GM23338 (cell line): ENCODE measurements at regions not wholly inside any gene's neighbourhood (a gene's known extent, or its start where the extent isn't known, plus 50 kb on each side); places are given as distances from the start of the nearest gene placed in this dataset.
A peak's percentile ranks its signal among the peaks of the same experiment; 100 is the strongest.
"Not testable (repeated sequence)": the region's sequence is repeated elsewhere in the genome, so short reads cannot be mapped to it uniquely, and the experiment has no call there.

ENCODE experiments used
- ATAC-seq: fragments of 200-7000 bp; cut with Tn5 transposase; 3 replicates; pipeline ENCODE4 v1.9.1; 2020
- DNase-seq: peaks from one replicate; pipeline ENCODE4 v3.0.0-alpha.2; 2015; ENCODE audit warnings: low spot score
- H2AFZ ChIP-seq: fragments of 200-600 bp; sonication (generic); 2 replicates; pipeline ENCODE4 v1.8.0; 2016; ENCODE audit warnings: antibody characterized with exemption, mild to moderate bottlenecking, moderate library complexity
- H3F3A ChIP-seq: fragments of 200-600 bp; sonication (generic); replicated peaks from 2 replicates; pipeline ENCODE4 v1.8.0; 2017; ENCODE audit warnings: antibody characterized with exemption, mixed run types, low read depth
- H3K27ac ChIP-seq: fragments of 200-600 bp; sonication (generic); 2 replicates; pipeline ENCODE4 v1.6.1; 2016; ENCODE audit warnings: low read depth
- H3K27me3 ChIP-seq: fragments of 200-600 bp; sonication (generic); 2 replicates; pipeline ENCODE4 v1.8.0; 2016; ENCODE audit warnings: mild to moderate bottlenecking, mixed run types, moderate library complexity; ENCODE audit not compliant: insufficient read depth
- H3K36me3 ChIP-seq: fragments of 200-600 bp; sonication (generic); 2 replicates; pipeline ENCODE4 v1.8.0; 2016; ENCODE audit warnings: mild to moderate bottlenecking; ENCODE audit not compliant: insufficient read depth
- H3K4me1 ChIP-seq: fragments of 200-600 bp; sonication (generic); 2 replicates; pipeline ENCODE4 v1.8.0; 2016; ENCODE audit warnings: mild to moderate bottlenecking, moderate library complexity; ENCODE audit not compliant: insufficient read depth
- H3K4me2 ChIP-seq: fragments of 200-600 bp; sonication (generic); 2 replicates; pipeline ENCODE4 v1.7.1; 2017; ENCODE audit warnings: mixed run types
- H3K4me3 ChIP-seq: fragments of 200-600 bp; sonication (generic); 2 replicates; pipeline ENCODE4 v1.6.1; 2016; ENCODE audit warnings: mixed run types
- H3K79me2 ChIP-seq: fragments of 200-600 bp; sonication (generic); replicated peaks from 2 replicates; pipeline ENCODE4 v1.8.0; 2017; ENCODE audit warnings: mild to moderate bottlenecking; ENCODE audit not compliant: insufficient read depth
- H3K9me2 ChIP-seq: fragments of 200-600 bp; sonication (generic); 2 replicates; pipeline ENCODE4 v1.8.0; 2017; ENCODE audit not compliant: insufficient read depth
- H4K20me1 ChIP-seq: fragments of 200-600 bp; sonication (generic); replicated peaks from 2 replicates; pipeline ENCODE4 v1.8.0; 2017; ENCODE audit warnings: mild to moderate bottlenecking; ENCODE audit not compliant: insufficient read depth
- H3K27ac Mint-ChIP-seq: 2 replicates; pipeline ENCODE4 v1.8.0; 2020; ENCODE audit warnings: inconsistent platforms, mild to moderate bottlenecking, moderate library complexity, mixed read lengths
- H3K27me3 Mint-ChIP-seq: 3 replicates; pipeline ENCODE4 v1.8.0; 2022; ENCODE audit warnings: low read depth, mild to moderate bottlenecking, moderate library complexity, mixed read lengths, inconsistent platforms; ENCODE audit not compliant: insufficient read depth, poor library complexity
- H3K36me3 Mint-ChIP-seq: 3 replicates; pipeline ENCODE4 v1.8.0; 2021; ENCODE audit warnings: low read depth, mild to moderate bottlenecking, inconsistent platforms, moderate library complexity, mixed read lengths
- H3K4me1 Mint-ChIP-seq: 3 replicates; pipeline ENCODE4 v1.8.0; 2020; ENCODE audit warnings: mild to moderate bottlenecking, inconsistent platforms, mixed read lengths
- H3K4me3 Mint-ChIP-seq: 3 replicates; pipeline ENCODE4 v1.8.0; 2021; ENCODE audit warnings: moderate library complexity, mild to moderate bottlenecking, inconsistent platforms, mixed read lengths
- H3K9me3 Mint-ChIP-seq: 3 replicates; pipeline ENCODE4 v1.8.0; 2020; ENCODE audit warnings: moderate library complexity, mild to moderate bottlenecking, inconsistent platforms, mixed read lengths
- CREB1 ChIP-seq: fragments of 250-450 bp; sonication (Bioruptor Pico); IDR thresholded peaks from 2 replicates; pipeline ENCODE4 v1.5.0; 2020; ENCODE audit warnings: low read depth, mild to moderate bottlenecking, moderate library complexity
- CTCF ChIP-seq, 2 experiments: fragments of 200-600 bp in 1 of 2; sonication (generic) in 1 of 2; conservative IDR thresholded peaks; 2 replicates each; pipeline versions ENCODE4 v1.5.1 to v1.6.1; 2016 to 2017; ENCODE audit warnings: antibody characterized with exemption in 2 of 2, low read depth in 2 of 2, mild to moderate bottlenecking in 2 of 2, moderate library complexity in 1 of 2
- EZH2 ChIP-seq: fragments of 200-600 bp; sonication (generic); IDR thresholded peaks from one replicate; pipeline ENCODE4 v1.8.0; 2017; ENCODE audit warnings: antibody characterized with exemption, mild to moderate bottlenecking, low read depth; ENCODE audit not compliant: unreplicated experiment
- EZH2phosphoT487 ChIP-seq: fragments of 200-600 bp; sonication (generic); IDR thresholded peaks from one replicate; pipeline ENCODE4 v1.8.1; 2018; ENCODE audit warnings: antibody characterized with exemption; ENCODE audit not compliant: unreplicated experiment
- JUNB ChIP-seq: IDR thresholded peaks from one replicate; pipeline ENCODE4 v1.6.1; 2016; ENCODE audit warnings: antibody characterized with exemption; ENCODE audit not compliant: unreplicated experiment
- NANOG ChIP-seq: IDR thresholded peaks from 2 replicates; pipeline ENCODE4 v1.6.1; 2016; ENCODE audit warnings: antibody characterized with exemption, borderline replicate concordance
- POLR2AphosphoS5 ChIP-seq: IDR thresholded peaks from 2 replicates; pipeline ENCODE4 v1.6.1; 2016; ENCODE audit warnings: antibody characterized with exemption, low read depth
- REST ChIP-seq: IDR thresholded peaks from one replicate; pipeline ENCODE4 v1.6.1; 2018; ENCODE audit warnings: antibody characterized with exemption; ENCODE audit not compliant: unreplicated experiment
- STAT1 ChIP-seq: IDR thresholded peaks from one replicate; pipeline ENCODE4 v1.6.1; 2016; ENCODE audit warnings: antibody characterized with exemption; ENCODE audit not compliant: unreplicated experiment
- ZNF114 ChIP-seq: fragments of 250-450 bp; sonication (Bioruptor Pico); IDR thresholded peaks from 2 replicates; pipeline ENCODE4 v1.5.0; 2020; ENCODE audit warnings: mild to moderate bottlenecking, moderate library complexity
- ZNF331 ChIP-seq: fragments of 250-450 bp; sonication (Bioruptor Pico); IDR thresholded peaks from 2 replicates; pipeline ENCODE4 v1.5.0; 2020; ENCODE audit warnings: low read depth, mild to moderate bottlenecking, moderate library complexity

- no peaks in the 10 kb centered on the region for H3K27me3 Mint-ChIP-seq
- no peak overlapping the region for H2AFZ ChIP-seq
Measured at GRCh38 chr5:121462441-121462840, 389.2 kb upstream of the FTMT start.

GRCh38 chr5:121471222-121471621 lies 380.5 kb upstream of the FTMT start:
- not testable (repeated sequence) for DNase-seq, H3K27me3 ChIP-seq, H3F3A ChIP-seq, H4K20me1 ChIP-seq, H3K4me3 ChIP-seq, H3K9me3 Mint-ChIP-seq, H3K4me1 ChIP-seq, H3K27me3 Mint-ChIP-seq, H3K4me3 Mint-ChIP-seq, H2AFZ ChIP-seq, H3K4me1 Mint-ChIP-seq, H3K36me3 Mint-ChIP-seq, H3K36me3 ChIP-seq, H3K27ac ChIP-seq, H3K9me2 ChIP-seq, H3K4me2 ChIP-seq, H3K27ac Mint-ChIP-seq, H3K79me2 ChIP-seq, ATAC-seq

More at GRCh38 chr5:121462441-121462840, 389.2 kb upstream of the FTMT start:
- no peaks in the 10 kb centered on the region for H3K36me3 ChIP-seq
- H3K4me3 ChIP-seq = no peak overlapping the region
- H3K27ac ChIP-seq = no peak overlapping the region
- H3K4me1 ChIP-seq = no peaks in the 10 kb centered on the region
- Mint-ChIP-seq H3K4me3 (no peak overlapping the region), H3K9me3 (no peaks in the 10 kb centered on the region), H3K27ac (no peak overlapping the region), H3K4me1 (no peaks in the 10 kb centered on the region), H3K36me3 (no peaks in the 10 kb centered on the region)
- H4K20me1 ChIP-seq = no peaks in the 10 kb centered on the region
- no peaks in the 10 kb centered on the region for H3K79me2 ChIP-seq
- ATAC-seq = no peak
- no peaks in the 10 kb centered on the region for H3F3A ChIP-seq
- DNase-seq = no peak
- no peaks in the 10 kb centered on the region for H3K27me3 ChIP-seq
- no peak overlapping the region for H3K4me2 ChIP-seq
- TF ChIP-seq ZNF331 (CRISPR knock-in tag) (no peak), CTCF (conservative IDR thresholded peaks at IDR 0.05; ENCODE audit: low read depth in 2 of 2) (peak; percentile 18 to 28; a peak in 2 of 4 replicates), EZH2 (no peak)
- no peaks in the 10 kb centered on the region for H3K9me2 ChIP-seq

- Histone ChIP-seq H3K4me2 (peak overlapping the region; percentile 46), H3K79me2 (no peaks in the 10 kb centered on the region), H3K27ac (no peak overlapping the region), H3K36me3 (no peaks in the 10 kb centered on the region), H3F3A (no peaks in the 10 kb centered on the region), H2AFZ (no peak overlapping the region), H3K27me3 (no peaks in the 10 kb centered on the region), H3K9me2 (no peaks in the 10 kb centered on the region), H3K4me1 (peaks cover 33% of the 10 kb centered on the region), H4K20me1 (no peaks in the 10 kb centered on the region), H3K4me3 (peak overlapping the region; percentile 10; the same call in 1 of the 2 replicates)
- Mint-ChIP-seq H3K4me1 (peaks cover 23% of the 10 kb centered on the region), H3K4me3 (no peak overlapping the region), H3K27me3 (no peaks in the 10 kb centered on the region), H3K27ac (peak overlapping the region; percentile 24; the same call in 1 of the 2 replicates), H3K9me3 (no peaks in the 10 kb centered on the region), H3K36me3 (no peaks in the 10 kb centered on the region)
- ATAC-seq = peak; percentile 56
- DNase-seq = peak; percentile 72
- TF ChIP-seq ZNF114 (CRISPR knock-in tag) = no peak
- TF ChIP-seq JUNB = no peak
- no peak for TF ChIP-seq ZNF331 (CRISPR knock-in tag)
- TF ChIP-seq EZH2phosphoT487 = no peak
- TF ChIP-seq CREB1 (CRISPR knock-in tag) = no peak
- TF ChIP-seq NANOG = no peak; the same call in 1 of the 2 replicates
- no peak for TF ChIP-seq POLR2AphosphoS5
- TF ChIP-seq STAT1 = no peak
- no peak for TF ChIP-seq REST
Measured at GRCh38 chr5:121478636-121479035, 373.0 kb upstream of the FTMT start.
